NOMO-1 treated with DMSO at 0.1 percent for 48 hours (cell line): ENCODE measurements at regions not wholly inside any gene's neighbourhood (a gene's known extent, or its start where the extent isn't known, plus 50 kb on each side); places are given as distances from the start of the nearest gene placed in this dataset.
"Not testable (repeated sequence)": the region's sequence is repeated elsewhere in the genome, so short reads cannot be mapped to it uniquely, and the experiment has no call there.

ENCODE experiments used
- DNase-seq: peaks from one replicate; lab custom pipeline; 2025; ENCODE audit not compliant: unreplicated experiment; lab: John Stamatoyannopoulos, UW

GRCh38 chr7:65146118-65146914, 139.8 kb upstream of the ERV3-1 start:
- not testable (repeated sequence) for DNase-seq

DNA sequence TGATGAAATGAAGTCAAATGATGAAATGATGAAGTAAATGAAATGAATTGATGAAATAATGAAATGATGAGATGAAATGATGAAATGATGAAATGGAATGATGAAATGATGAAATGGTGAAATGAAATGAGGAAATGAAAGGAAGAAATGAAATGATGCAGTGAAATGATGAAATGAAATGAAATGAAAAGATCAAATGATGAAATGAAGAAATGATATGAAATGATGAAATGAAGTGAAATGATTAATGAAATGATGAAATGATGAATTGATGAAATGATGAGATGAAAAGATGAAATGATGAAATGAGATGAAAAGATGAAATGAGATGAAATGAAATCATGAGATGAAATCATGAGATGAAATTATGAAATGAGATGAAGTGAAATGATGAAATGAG, 139.2 kb upstream of the ERV3-1 start:
- DNase-seq, result not testable (repeated sequence)

DNA sequence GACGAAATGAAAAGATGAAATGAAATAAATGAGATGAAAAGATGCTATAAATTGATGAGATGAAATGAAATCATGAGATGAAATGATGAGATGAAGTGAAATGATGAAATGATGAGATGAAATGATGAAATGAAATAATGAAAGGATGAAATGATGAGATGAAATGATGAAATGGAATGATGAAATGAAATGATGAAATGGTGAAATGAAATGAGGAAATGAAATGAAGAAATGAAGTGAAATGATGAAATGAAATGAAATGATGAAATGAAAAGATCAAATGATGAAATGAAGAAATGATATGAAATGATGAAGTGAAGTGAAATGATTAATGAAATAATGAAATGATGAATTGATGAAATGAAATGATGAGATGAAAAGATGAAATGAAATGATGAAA, 138.5 kb upstream of the ERV3-1 start:
- not testable (repeated sequence) for DNase-seq

GRCh38 chr7:65144557-65144956, 138.1 kb upstream of the ERV3-1 start:
- not testable (repeated sequence) for DNase-seq

DNA sequence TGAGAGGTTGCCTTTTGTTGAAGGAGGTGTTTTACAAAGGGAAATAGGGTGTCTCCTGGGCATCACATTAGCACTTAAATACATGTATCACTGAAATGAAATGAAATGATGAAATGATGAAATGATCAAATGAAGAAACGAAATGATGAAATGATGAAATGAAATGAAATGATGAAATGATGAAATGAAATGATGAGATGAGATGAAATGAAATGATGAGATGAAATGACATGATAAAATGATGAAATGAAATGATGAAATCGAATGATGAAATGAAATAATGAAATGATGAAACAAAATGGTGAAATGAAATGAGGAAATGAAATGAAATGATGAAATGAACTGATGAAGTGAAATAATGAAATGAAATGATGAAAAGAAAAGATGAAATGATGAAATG, 137.6 kb upstream of the ERV3-1 start:
- DNase-seq, result not testable (repeated sequence)

DNA sequence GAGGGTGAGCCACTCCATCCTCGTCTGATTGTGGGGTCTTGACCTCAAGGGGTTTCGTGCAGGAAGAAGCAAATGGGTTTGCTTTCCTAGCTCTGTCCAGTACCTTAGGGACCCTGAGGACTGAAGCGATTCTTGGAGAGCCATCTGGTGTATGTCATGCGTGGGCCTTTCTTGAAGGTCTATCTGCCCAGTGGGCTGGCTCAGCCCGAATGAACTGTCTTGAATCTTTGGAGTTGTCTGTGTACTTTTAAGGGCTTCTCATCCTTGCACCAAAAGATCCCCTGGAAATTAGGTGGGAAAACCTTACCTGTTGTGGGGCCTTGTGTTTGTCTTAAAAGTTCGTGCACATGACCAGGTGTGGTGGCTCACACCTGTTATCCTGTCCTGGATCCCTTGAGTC, 135.4 kb upstream of the ERV3-1 start:
- DNase-seq, result not testable (repeated sequence)

GRCh38 chr7:65141405-65141778, 134.9 kb upstream of the ERV3-1 start:
- not testable (repeated sequence) for DNase-seq

GRCh38 chr7:65140543-65141404, 134.3 kb upstream of the ERV3-1 start:
- not testable (repeated sequence) for DNase-seq

DNA sequence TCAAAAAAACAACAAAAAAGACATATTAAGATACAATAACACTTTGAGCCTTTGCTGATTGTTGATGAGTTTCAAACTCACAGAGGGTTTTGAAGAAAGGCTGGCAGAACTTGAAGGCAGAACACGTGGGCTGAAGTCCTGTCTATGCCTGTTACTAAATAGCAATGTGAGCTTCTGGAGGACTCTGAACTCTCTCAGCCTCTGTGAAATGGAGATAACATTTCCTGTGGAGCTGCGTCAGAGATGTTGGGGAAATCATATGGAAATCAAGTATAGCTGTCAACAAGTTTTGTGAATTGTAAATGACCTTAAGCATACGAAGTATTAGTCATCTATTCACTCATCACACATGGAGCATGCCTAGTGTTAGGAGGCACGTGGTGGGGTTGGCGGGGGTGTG, 130.4 kb upstream of the ERV3-1 start:
- not testable (repeated sequence) for DNase-seq

DNA sequence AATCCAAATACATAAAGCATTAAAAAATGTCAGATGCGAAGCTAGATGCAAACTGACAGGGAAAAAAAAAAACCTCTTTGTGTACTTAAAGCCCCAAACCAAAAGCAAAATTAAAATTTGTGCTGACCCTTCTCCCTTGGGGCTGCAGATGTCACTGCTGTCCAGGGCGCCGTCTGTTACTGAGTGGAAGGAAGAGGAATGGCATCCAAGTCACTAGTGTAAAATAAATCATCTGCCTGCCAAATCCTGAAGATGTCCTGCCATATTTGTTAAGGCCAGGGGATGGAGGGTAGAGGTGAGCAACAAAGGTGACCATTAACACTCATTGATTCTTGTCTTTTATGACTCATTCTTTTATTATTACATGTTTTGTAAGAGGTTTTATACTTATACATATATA, 126.6 kb upstream of the ERV3-1 start:
- not testable (repeated sequence) for DNase-seq

DNA sequence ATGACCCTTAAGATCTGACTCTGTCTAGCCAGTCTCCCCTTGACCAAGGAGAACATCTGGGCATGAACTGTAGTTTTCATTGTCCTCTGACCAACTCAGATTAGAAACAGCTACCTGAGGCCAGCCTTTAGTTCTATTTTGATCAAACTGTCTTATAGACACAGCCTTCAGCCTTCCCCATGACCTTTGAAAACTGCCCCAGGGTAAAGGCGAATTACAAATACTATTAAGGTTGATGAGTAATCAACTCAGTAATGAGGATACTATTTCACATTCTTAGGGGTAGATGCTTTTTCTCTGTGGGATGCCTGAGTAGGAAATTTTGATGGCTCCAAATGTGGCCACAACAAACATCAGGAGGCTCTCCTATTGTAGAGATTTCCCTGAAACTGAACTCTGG, 125.8 kb upstream of the ERV3-1 start:
- DNase-seq, result not testable (repeated sequence)

DNA sequence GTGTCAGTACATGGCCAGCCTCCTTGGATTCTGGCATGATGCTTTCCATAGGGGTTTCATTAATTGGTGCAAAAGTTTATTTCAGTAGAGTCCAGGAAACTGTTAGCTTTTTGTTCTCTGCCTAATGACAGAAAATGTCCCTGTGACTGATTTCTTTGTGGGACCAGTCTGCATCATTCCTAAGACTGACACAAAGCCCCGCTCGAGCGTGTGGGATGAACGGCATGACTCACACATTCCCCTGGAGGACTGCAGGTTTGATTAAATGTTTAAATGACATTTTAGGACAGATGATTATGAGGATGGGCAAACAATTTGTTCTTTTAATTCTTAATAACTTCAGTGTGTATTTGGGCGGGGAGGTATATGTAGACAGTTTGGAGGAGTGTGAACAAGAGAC, 120.9 kb upstream of the ERV3-1 start:
- DNase-seq, result not testable (repeated sequence)

GRCh38 chr7:65124600-65124999, 118.1 kb upstream of the ERV3-1 start:
- not testable (repeated sequence) for DNase-seq

DNA sequence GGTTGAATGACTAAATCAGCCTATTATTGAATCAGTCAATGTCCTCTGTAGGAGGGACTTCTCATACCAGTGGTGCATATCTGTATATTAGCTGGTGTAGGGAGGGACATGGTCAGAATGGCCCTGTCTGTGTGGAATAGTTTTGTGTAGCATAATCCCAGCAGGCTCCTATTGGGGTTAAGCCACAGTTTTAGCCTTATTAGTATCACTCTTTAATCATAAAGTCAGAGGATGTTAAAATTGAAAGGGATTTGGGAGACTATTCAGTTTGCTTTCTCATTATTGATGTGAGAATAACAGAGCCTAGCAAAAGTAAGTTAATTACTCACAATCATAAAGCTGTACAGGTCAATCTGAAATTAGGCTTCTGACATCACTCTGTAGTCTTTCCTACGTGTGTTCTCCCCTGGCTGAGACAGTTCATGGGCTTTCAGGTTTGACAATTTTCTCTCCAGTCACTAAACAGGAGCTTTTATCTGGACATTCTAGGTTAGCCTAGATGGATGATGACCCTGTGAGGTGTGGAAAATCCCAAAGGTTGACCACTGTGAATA, 99.2 kb upstream of the ERV3-1 start:
- not testable (repeated sequence) for DNase-seq

GRCh38 chr7:65100499-65100898, 94.0 kb upstream of the ERV3-1 start:
- not testable (repeated sequence) for DNase-seq

- not testable (repeated sequence) for DNase-seq
Observed at GRCh38 chr7:65081669-65082055, 75.2 kb upstream of the ERV3-1 start.

DNA sequence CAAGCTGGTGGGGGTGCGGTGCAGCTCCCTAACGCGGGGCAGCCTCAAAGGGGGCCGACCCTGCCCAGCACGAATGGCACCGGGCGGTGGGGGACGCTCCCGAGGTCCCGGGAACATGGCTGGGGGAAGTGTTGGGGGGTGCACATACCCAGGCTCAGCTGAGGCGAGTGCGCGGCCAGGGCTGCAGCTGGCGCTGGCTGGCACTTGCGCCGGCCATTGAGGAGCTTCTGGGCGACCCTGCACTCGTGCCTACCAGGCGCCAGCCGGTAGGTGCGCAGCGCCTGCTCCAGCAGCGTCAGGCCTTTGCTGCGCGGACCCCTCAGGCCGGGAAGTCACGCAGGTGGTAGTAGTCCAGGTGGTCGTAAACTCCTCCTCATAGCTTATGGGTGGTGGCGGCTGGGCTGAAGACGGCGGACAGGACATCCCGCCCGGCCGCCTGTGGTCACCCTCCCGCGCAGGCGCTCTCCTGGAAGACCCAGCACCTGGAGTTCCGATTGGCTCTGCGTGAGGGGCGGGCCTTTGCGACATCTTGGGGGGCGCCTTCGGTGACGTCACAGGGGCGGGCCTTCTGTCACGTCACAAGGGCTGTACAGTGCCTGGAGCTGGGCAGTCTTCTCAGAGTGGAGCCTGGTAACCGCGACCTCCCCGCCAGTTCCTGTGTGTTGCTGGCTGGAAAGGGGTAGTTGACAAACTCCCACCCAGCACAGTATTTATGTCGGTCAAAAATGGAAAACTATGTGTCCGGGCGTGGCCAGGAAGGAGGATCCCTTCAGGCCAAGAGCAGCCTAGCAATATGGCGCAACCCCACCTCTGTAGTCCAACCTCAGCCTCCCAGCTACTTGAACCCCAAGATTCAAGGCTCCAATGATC, 74.5 kb upstream of the ERV3-1 start:
- DNase-seq, result peak; percentile 55

DNA sequence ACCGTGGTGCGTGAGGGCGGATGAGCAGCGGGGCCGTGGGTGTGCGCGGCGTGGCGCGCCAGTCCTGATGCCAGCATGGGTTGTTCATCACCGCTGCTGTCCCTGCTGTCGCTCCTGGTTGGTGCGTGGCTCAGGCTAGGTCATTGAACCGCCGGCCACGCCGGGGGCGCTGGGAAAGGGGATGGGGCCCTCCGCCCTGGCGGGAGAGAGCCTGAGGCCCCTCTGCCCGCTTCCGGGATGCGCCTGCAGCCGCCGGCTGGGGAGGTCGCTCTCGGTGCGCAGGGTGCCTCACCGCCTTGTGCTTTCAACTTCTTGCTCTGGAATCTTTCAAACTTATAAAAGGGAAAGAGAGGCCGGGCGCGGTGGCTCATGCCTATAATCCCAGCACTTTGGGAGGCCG, 68.5 kb upstream of the ERV3-1 start:
- DNase-seq, result not testable (repeated sequence)

DNA sequence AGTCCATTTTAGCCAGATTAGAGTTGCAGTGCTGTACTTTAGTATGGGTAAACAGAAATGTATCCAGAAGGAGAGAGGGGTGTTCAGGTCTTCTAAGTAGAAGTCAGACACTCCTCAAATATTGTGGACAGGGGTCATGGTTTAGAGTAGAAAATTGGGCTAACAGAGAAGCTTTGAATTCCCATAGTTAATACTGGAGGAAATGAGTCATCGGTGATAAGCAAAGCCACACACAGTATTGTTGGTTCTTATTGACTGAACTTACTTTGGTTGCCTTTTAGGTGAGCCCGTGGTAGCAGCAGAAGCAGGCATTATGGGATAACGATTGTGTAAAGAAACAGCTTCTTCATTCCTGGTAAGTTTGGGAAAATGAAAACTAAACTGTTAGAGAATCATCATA, 66.7 kb upstream of the ERV3-1 start:
- not testable (repeated sequence) for DNase-seq

- DNase-seq, result not testable (repeated sequence)
Observed at GRCh38 chr7:65071854-65072431, 65.5 kb upstream of the ERV3-1 start.
